BE2C (cell line): ENCODE measurements at regions not wholly inside any gene's neighbourhood (a gene's known extent, or its start where the extent isn't known, plus 50 kb on each side); places are given as distances from the start of the nearest gene placed in this dataset.

Experiments
- DNase-seq: peaks from one replicate; pipeline ENCODE4 v3.0.0-alpha.2; 2020
- H3K27me3 ChIP-seq: fragments of 250-450 bp; sonication (Bioruptor Pico); 2 replicates; pipeline ENCODE4 v1.5.1; 2020; ENCODE audit warnings: mild to moderate bottlenecking
- H3K36me3 ChIP-seq: fragments of 250-450 bp; sonication (Bioruptor Pico); 2 replicates; pipeline ENCODE4 v1.5.1; 2020; ENCODE audit warnings: mild to moderate bottlenecking
- H3K4me1 ChIP-seq: fragments of 250-450 bp; sonication (Bioruptor Pico); 2 replicates; pipeline ENCODE4 v1.5.1; 2020
- H3K4me3 ChIP-seq: 2 replicates; pipeline ENCODE4 v1.5.1; 2011; ENCODE audit warnings: low read depth, low read length
- H3K9me3 ChIP-seq: fragments of 250-450 bp; sonication (Bioruptor Pico); 2 replicates; pipeline ENCODE4 v1.5.1; 2020
- TF ChIP-seq, protein P1 (sequence below): IDR thresholded peaks from 2 replicates; pipeline ENCODE4 v1.5.1; 2012; ENCODE audit warnings: mild to moderate bottlenecking, low read depth, low read length

DNA sequence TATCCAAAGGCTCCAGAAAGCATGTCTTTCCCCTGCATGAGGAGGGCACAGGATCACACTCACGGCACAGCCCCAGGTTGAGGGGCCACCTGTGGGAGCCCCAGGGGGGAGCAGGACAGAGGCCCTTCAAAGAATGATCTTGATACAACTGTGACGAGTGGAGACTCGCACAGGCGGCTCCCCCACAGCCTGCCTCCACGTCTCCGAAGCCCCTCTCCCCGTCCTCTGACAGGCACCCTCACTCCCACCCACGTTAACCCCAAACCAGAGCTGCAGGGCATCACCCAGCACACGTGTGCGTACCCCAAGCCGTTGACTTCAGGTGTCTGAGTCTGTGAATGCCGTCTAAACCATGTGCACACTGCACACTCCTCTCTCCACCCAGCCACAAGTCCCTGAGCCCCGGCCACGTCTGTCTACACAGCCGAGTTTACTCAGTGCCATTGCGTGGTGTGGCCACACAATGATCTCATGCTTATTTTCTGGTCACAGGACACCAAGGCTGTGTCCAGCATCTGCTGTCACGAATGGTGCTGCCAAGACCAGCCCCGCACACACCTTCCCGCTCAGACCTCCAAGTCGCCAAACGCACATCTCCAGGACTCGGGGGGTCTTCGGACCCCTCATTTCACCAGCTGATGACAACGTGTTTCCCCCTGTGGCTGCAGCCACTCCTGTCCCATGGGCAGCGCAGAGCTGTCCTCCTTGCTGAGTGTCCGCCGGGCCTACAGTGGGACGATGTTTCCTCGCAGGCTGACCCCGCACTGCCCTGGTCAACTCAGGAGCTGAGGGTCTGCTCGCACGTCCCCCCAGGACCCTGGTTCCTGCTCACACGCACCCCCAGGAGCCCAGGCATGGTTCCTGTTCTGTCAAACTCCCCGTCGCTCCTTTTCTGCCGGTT is 251.2 kb downstream of the BRD1 start:
- no peak for DNase-seq
- no peaks in the 10 kb centered on the region for H3K27me3 ChIP-seq
- no peak overlapping the region for H3K4me3 ChIP-seq
- H3K9me3 ChIP-seq, result peaks cover 4% of the 10 kb centered on the region
- TF ChIP-seq, protein P1, sequence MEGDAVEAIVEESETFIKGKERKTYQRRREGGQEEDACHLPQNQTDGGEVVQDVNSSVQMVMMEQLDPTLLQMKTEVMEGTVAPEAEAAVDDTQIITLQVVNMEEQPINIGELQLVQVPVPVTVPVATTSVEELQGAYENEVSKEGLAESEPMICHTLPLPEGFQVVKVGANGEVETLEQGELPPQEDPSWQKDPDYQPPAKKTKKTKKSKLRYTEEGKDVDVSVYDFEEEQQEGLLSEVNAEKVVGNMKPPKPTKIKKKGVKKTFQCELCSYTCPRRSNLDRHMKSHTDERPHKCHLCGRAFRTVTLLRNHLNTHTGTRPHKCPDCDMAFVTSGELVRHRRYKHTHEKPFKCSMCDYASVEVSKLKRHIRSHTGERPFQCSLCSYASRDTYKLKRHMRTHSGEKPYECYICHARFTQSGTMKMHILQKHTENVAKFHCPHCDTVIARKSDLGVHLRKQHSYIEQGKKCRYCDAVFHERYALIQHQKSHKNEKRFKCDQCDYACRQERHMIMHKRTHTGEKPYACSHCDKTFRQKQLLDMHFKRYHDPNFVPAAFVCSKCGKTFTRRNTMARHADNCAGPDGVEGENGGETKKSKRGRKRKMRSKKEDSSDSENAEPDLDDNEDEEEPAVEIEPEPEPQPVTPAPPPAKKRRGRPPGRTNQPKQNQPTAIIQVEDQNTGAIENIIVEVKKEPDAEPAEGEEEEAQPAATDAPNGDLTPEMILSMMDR, result no peak
- no peaks in the 10 kb centered on the region for H3K36me3 ChIP-seq
- H3K4me1 ChIP-seq, result no peaks in the 10 kb centered on the region

DNA sequence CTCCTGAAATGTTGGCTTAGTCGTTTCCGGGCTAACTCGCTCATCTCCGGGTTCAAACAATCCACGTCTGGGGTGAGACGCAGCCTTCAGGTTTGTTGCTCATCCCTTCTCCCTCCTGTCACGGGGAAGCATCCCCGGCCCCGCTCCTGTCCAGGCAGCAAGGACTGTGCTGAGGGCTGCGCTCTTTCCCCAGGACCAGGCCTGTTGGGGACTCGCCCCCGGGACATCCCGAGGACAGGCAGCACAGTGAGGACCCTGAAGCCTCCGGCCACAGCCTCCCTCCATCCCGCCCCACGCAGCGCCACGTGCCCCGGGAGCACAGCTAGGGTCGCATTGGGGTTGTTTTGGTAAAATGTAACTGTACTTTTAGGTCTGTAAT is 252.0 kb downstream of the BRD1 start:
- H3K4me1 ChIP-seq, result no peaks in the 10 kb centered on the region
- no peaks in the 10 kb centered on the region for H3K27me3 ChIP-seq
- TF ChIP-seq, protein P1, result no peak
- H3K36me3 ChIP-seq, result no peaks in the 10 kb centered on the region
- no peak overlapping the region for H3K4me3 ChIP-seq
- no peak for DNase-seq
- peaks cover 4% of the 10 kb centered on the region; the same call in 1 of the 2 replicates for H3K9me3 ChIP-seq

DNA sequence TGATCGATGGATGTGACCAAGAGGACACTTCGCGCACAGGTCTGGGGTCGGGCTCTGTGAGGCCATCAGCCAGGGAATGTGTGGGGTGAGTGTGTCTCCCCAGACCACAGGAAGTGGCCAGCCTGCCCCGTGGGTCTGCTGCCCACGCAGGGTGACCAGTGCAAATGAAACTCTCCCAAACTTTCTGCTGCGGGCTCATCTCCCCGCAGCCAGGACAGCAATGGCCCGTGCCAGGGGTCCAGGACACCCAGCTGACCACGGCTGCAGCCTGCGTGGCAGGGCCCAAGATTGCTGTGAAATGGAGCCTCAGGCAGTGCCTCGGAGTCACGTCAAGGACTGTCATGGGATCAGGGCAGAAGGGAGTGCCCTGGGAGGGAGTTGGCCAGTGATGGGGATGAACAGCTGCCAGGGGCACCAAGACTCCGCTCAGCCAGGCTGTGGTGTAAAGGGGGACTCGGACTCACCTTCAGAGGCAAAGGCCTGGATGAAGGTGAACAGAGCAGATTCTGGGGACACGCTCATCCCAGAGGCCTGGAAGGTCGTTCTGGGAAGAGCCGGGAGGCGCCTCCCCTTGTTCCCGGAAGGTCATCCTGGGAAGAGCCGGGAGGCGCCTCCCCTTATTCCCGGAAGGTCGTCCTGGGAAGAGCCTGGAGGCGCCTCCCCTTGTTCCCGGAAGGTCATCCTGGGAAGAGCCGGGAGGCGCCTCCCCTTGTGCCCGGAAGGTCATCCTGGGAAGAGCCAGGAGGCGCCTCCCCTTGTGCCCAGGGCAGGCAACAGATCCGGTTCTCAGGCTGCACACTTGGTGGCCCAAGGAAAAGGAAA is 252.6 kb downstream of the BRD1 start:
- Histone ChIP-seq H3K27me3 (no peaks in the 10 kb centered on the region), H3K9me3 (no peaks in the 10 kb centered on the region), H3K36me3 (no peaks in the 10 kb centered on the region), H3K4me1 (no peaks in the 10 kb centered on the region), H3K4me3 (no peak overlapping the region)
- TF ChIP-seq, protein P1, result no peak
- no peak for DNase-seq

DNA sequence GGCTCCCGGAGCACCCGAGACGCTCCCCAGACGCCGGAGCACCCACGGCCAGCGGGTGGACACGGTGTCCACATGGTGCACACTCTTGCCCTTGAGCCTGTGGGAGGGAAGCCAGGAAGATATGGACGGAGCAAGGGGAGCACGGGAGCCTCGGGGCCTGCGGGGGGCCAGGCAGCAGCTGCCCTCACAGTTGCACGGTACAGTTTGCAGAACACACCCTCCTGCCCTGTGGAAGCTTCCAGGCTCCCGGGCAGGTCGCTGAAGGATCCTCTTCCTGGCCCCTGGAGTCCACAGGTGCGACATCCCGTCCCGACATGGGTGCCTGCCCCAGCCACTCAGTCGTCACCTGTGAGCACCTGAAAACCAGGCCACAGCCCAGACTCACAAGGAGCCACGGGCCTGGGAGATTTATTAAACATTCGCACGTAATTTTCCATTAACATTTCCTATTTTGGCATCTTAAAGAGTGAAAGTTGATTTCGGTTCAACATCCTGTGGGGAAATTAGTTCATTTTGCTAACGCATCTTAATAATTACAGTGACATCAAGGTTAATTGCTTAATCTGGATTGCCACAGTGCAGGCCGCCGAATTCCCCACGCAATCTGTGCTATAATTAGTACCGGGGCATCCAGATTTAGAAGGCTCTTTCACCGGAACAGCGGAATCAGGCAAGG is 253.3 kb downstream of the BRD1 start:
- no peak overlapping the region for H3K4me3 ChIP-seq
- TF ChIP-seq, protein P1, result no peak
- no peaks in the 10 kb centered on the region for H3K4me1 ChIP-seq
- no peak for DNase-seq
- no peaks in the 10 kb centered on the region for H3K9me3 ChIP-seq
- no peaks in the 10 kb centered on the region for H3K27me3 ChIP-seq
- H3K36me3 ChIP-seq, result no peaks in the 10 kb centered on the region

DNA sequence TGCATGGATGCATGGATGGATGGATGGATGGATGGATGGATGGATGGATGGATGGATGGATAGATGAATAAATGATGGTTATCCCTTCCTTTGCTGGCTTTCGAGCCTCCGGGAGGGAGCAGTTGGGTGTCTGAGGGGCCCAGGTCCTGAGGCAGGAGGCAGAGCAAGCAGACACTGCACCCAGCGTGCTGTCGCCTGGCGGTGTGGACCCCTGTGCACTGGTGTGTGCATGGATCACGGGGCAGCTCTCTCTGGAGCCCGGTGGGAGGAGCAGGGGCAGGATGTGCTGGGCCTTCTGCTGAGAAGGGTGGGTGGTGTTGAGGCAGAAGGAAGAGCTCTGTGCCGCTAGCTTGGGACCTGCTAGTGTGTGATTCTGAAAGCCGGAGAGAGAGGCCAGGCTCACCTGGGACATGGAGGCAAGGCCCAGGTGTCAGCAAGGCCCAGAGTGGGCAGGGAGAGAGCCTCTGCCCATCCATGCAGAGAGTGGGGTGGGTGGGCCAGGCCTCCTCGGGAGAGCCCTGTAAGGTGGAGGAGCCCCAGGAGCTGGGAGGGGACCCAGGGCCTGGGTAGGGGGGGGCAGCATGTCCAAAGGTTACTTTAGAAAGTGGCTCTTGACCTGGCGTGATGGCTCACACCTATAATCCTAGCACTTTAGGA is 254.4 kb downstream of the BRD1 start:
- H3K36me3 ChIP-seq, result no peaks in the 10 kb centered on the region
- TF ChIP-seq, protein P1, result no peak
- H3K4me1 ChIP-seq, result no peaks in the 10 kb centered on the region
- H3K9me3 ChIP-seq, result no peaks in the 10 kb centered on the region
- no peaks in the 10 kb centered on the region for H3K27me3 ChIP-seq
- no peak for DNase-seq
- H3K4me3 ChIP-seq, result no peak overlapping the region
